Ectodermal cell (in vitro differentiated cells): ENCODE measurements at regions not wholly inside any gene's neighbourhood (a gene's known extent, or its start where the extent isn't known, plus 50 kb on each side); places are given as distances from the start of the nearest gene placed in this dataset.

ENCODE experiments used
- H3K27ac ChIP-seq: 2 replicates; pipeline ENCODE4 v1.7.0; 2013; ENCODE audit warnings: mild to moderate bottlenecking, low read depth, low read length; ENCODE audit not compliant: insufficient read depth, poor library complexity, severe bottlenecking
- H3K27me3 ChIP-seq: 2 replicates; pipeline ENCODE4 v1.7.0; 2013; ENCODE audit warnings: mild to moderate bottlenecking, low read length; ENCODE audit not compliant: insufficient read depth, control insufficient read depth, poor library complexity, severe bottlenecking
- H3K36me3 ChIP-seq: one replicate; pipeline ENCODE4 v1.7.0; 2013; ENCODE audit warnings: low read length; ENCODE audit not compliant: control insufficient read depth, insufficient read depth
- H3K4me1 ChIP-seq: one replicate; pipeline ENCODE4 v1.7.0; 2013; ENCODE audit warnings: low read length; ENCODE audit not compliant: control insufficient read depth, insufficient read depth
- H3K4me3 ChIP-seq: 2 replicates; pipeline ENCODE4 v1.7.0; 2013; ENCODE audit warnings: low read depth, low read length, control low read depth; ENCODE audit not compliant: insufficient read depth
- H3K9me3 ChIP-seq: 2 replicates; pipeline ENCODE4 v1.7.0; 2013; ENCODE audit warnings: mild to moderate bottlenecking, low read length, moderate library complexity; ENCODE audit not compliant: control insufficient read depth
- WGBS, 2 experiments: methylation state at CpG; one replicate each; pipeline ENCODE4 v1.1.7; 2013; ENCODE audit warnings: missing lambda C conversion rate in 2 of 2; 5-methylcytosine and 5-hydroxymethylcytosine counted together

DNA sequence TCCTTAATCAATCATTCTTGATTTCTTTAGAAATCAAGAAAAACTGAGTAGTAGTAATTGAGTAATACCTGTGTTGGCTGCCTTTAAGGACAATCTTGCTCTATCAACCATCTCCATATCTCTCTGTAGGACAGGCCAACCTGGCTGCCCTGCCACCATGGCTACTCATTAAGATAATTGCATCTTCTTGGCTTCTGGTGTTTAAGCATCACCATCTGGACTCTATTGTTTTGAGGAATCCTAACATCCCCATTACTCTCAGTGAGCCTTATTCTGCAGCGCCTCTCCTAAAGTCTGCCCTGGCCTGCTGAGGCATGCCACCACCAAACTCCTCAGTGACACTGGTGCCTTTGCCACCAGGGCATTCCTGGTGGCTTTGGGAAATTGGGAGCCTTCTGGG, 442.6 kb upstream of the ZNF507 start:
- no peaks in the 10 kb centered on the region for H3K36me3 ChIP-seq
- H3K27ac ChIP-seq, result no peak overlapping the region
- no peak overlapping the region for H3K4me3 ChIP-seq
- H3K4me1 ChIP-seq, result no peaks in the 10 kb centered on the region
- no peaks in the 10 kb centered on the region for H3K9me3 ChIP-seq
- no peaks in the 10 kb centered on the region for H3K27me3 ChIP-seq
- 87 to 100% methylated on average over 1 of the region's 1 CpG for WGBS, 2 experiments

DNA sequence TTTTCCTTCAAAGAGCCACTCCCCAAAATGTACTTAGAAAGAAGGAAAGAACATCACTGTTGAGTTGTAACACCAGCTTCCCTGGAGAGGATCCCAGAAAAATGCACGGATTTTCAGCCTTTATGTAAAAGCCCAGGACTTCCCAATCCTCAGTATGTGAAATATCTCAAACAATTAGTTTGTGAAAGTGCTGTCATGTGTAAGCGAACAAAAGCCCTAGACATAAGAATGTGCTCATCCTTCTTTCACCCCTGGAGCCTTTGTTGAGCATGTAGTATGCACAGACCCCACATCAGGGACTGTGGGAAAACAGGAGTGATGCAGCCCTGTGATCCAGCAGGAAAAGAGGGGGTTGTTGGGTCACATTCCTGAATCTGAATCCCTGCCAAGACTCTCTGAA, 441.4 kb upstream of the ZNF507 start:
- no peaks in the 10 kb centered on the region for H3K4me1 ChIP-seq
- no peak overlapping the region for H3K27ac ChIP-seq
- H3K9me3 ChIP-seq, result no peaks in the 10 kb centered on the region
- WGBS, 2 experiments, result 68 to 69% methylated on average over 2 of the region's 2 CpGs
- H3K27me3 ChIP-seq, result no peaks in the 10 kb centered on the region
- no peak overlapping the region for H3K4me3 ChIP-seq
- H3K36me3 ChIP-seq, result no peaks in the 10 kb centered on the region

DNA sequence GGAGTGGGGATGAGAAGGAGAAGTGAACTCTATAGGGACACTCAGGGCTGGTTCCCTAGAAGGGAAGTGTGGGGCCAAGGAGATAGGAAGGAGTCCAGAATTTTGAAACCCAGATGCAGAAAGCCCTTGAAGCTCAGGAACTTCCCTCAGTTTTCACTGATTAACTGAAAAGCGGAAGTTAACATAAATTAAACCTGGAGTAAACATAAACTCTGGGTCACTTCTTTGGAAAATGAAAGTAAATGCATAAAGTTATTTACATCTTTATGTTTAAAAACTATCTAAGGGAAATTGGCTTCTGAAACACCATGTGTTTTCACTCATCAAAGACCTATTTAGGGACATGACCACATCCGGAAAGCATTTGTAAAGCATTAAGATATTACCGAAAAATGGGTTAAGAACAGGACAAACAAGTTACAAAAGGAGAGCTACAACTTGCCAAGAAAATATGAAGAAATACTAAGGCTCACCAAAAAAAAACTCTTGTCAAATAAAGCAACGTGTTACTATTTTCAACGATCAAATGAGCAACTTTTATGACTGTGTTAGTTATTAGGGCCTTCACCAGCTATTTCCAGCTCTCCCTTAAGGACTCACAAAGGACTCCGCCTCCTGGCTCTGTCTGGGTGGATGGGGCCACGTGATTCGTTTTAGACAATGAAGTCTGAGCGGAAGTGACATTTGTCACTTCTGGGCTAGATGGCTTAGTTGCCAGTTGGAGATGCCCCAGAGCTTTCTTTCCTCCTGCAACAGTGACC, 439.1 kb upstream of the ZNF507 start:
- Histone ChIP-seq H3K36me3 (no peaks in the 10 kb centered on the region), H3K9me3 (no peaks in the 10 kb centered on the region), H3K4me1 (no peaks in the 10 kb centered on the region), H3K27me3 (no peaks in the 10 kb centered on the region), H3K27ac (no peak overlapping the region), H3K4me3 (no peak overlapping the region)
- 93 to 94% methylated on average over 9 of the region's 9 CpGs for WGBS, 2 experiments

DNA sequence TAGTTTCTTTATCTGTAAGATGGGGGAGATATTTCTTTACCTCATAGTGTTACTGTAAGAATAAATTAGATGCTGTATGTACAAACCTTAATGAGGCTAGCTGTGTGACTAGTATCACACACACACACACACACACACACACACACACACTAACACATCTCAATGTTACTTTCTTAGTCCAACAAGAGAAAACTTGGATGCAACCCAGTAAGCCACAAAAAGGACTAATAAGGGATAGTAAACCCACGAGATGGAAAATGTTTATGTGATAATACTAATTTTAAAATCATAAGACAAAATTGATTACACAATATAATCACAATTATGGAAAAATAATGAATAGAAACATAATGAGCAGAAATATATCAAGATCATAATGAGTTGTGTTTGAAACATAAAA, 437.7 kb upstream of the ZNF507 start:
- Histone ChIP-seq H3K4me1 (no peaks in the 10 kb centered on the region), H3K36me3 (no peaks in the 10 kb centered on the region), H3K4me3 (no peak overlapping the region), H3K27me3 (no peaks in the 10 kb centered on the region), H3K27ac (no peak overlapping the region), H3K9me3 (no peaks in the 10 kb centered on the region)
- no CpG with 5 or more reads among the region's 1 CpG for WGBS, 2 experiments

DNA sequence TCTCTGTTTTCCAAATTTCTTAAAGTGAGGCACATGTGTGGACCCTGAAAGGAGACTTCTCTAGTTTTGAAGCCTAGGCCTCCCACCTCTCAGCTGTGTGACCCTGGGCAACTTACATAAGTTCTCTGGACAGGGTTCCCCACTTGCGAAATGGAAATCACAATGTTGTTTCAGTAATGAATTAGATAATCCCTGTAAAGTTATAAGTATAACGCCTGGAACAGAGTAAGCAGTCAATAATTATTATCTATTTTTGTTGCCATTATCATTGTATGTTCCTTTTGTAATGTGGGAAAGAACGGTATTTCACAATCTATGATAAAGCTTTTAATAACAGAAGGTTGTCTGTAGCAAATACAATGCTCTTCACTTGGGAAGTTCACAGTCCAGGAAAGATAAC, 437.3 kb upstream of the ZNF507 start:
- WGBS, 2 experiments, result 90 to 94% methylated on average over 1 to 3 of the region's 3 CpGs
- Histone ChIP-seq H3K27me3 (no peaks in the 10 kb centered on the region), H3K27ac (no peak overlapping the region), H3K36me3 (no peaks in the 10 kb centered on the region), H3K4me3 (no peak overlapping the region), H3K4me1 (no peaks in the 10 kb centered on the region), H3K9me3 (no peaks in the 10 kb centered on the region)

DNA sequence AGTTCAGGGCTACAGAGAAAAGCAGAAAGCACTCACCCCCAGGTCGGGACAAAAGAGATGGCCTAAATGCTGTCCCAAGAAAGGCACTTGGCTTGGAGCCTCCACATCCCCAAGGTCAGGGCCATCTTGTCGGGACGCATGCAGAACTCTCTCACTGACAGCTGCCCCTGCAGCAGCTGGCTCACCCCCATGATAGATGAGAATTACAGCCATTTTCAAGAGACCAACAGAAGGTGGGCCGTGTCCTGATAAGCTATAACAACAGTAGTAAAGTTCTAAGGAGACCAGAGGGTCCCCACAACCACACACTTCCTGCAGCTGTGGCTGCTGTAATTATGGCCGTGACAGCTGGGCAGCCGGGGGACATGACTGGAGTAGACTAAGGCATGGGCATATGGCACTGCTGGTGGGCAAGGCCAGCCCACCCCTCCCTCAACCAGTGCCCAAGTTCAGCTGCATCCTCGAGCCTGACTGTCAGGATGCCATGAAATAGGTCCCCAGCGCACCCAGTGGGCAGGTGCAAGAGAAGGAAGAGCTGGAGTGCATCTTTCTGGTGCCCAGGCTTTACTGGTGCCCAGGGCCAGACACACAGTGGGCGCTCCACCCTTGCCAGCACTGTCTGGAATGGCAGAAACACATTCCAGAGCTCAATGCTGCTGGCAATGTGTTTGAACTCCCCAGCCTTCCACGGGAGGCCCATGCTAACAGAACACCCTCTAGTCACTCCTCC, 436.7 kb upstream of the ZNF507 start:
- no peaks in the 10 kb centered on the region for H3K27me3 ChIP-seq
- 90 to 94% methylated on average over 10 of the region's 10 CpGs for WGBS, 2 experiments
- H3K36me3 ChIP-seq, result no peaks in the 10 kb centered on the region
- H3K4me3 ChIP-seq, result no peak overlapping the region
- H3K9me3 ChIP-seq, result no peaks in the 10 kb centered on the region
- H3K4me1 ChIP-seq, result no peaks in the 10 kb centered on the region
- H3K27ac ChIP-seq, result no peak overlapping the region

DNA sequence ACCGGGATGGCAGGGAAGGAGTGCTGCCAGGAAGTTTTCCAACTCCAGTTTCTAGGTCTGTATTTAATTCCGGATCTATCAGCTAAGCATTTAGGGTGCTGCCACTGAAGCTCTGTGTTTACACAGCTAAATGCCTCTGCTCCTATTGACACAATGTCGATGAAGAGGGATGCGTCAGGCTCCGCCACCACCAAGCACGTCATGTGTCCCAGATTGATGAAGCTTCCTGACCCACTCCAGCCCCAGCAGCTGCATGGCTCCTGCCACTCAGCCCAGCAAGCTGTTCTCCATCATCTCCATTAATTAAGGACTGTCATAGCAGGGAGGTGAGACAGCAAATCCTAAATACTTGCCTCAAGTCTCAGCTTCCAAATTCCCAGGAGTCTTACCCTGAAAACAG, 435.2 kb upstream of the ZNF507 start:
- Histone ChIP-seq H3K27ac (no peak overlapping the region), H3K4me3 (no peak overlapping the region), H3K4me1 (no peaks in the 10 kb centered on the region), H3K27me3 (no peaks in the 10 kb centered on the region), H3K36me3 (no peaks in the 10 kb centered on the region), H3K9me3 (no peaks in the 10 kb centered on the region)
- 86 to 87% methylated on average over 6 of the region's 6 CpGs for WGBS, 2 experiments

DNA sequence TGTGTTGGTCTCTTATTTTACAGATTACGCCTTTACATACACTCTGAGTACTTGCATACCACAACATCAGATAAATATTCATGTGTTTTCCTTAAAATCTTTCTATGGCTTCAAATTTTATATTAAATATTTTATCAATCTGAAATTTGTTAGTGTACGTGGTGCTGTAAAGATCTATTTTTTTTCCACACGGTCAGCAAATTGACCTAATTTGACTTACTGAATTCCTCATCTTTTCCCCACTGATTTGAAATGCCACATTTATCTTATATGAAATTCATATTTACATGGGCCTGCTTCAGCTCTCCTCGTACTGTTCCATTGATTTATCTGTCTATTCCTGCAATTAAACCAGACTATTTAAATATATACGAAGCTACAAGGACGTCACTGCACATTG, 433.8 kb upstream of the ZNF507 start:
- no peaks in the 10 kb centered on the region for H3K36me3 ChIP-seq
- H3K27ac ChIP-seq, result no peak overlapping the region
- H3K9me3 ChIP-seq, result no peaks in the 10 kb centered on the region
- 91 to 96% methylated on average over 5 to 6 of the region's 6 CpGs for WGBS, 2 experiments
- no peaks in the 10 kb centered on the region for H3K27me3 ChIP-seq
- H3K4me1 ChIP-seq, result no peaks in the 10 kb centered on the region
- no peak overlapping the region for H3K4me3 ChIP-seq

DNA sequence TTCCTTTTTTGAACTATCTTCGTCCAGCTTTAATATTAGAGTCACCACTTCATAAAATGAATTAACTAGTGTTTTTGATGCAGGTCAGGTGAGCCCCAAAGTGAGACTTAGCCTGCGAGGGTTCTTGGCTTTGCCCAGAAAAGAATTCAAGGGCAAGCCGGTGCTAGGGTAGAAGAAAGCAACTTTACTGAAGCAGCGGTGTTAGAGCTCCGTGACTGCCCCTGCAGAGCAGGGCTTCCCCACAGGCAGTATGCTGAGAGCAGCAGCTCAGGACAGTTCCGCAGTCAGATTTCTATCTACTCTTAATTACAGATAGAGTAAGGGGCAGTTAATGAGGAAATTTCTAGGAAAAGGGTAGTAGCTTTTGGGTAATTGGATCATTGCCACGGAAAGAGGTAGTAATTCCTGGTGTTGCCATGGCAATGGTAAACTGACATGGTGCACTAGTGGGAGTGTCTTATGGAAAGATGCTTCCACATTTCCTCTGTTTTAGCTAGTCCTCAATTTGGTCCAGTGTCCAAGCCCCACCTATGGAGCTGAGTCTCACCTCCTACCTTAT, 432.2 kb upstream of the ZNF507 start:
- Histone ChIP-seq H3K27ac (no peak overlapping the region), H3K4me1 (no peaks in the 10 kb centered on the region), H3K4me3 (no peak overlapping the region), H3K9me3 (no peaks in the 10 kb centered on the region), H3K36me3 (no peaks in the 10 kb centered on the region), H3K27me3 (no peaks in the 10 kb centered on the region)
- WGBS, 2 experiments, result 57 to 71% methylated on average over 7 of the region's 7 CpGs

DNA sequence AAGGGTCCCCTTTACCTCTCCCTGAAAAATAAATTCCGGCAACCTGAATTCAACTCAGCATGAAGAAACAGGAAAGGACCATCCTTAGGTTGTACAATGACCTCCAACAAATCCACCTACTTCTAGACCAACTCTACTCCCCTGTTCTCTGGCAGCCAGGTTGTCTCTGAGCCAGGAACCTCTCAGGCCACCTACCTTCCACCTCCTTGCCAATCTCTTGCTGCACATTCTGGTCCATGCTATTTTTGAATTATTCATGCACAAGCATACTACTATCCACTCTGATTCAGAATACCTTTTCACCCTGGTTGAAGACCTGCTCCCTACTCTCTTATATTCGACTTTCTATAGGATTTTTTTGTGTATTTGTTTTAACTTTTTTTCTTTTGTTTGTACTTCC, 415.0 kb upstream of the ZNF507 start:
- H3K4me3 ChIP-seq, result no peak overlapping the region
- WGBS, 2 experiments, result 86 to 100% methylated on average over 1 of the region's 2 CpGs
- no peaks in the 10 kb centered on the region for H3K4me1 ChIP-seq
- H3K9me3 ChIP-seq, result no peaks in the 10 kb centered on the region
- no peaks in the 10 kb centered on the region for H3K36me3 ChIP-seq
- H3K27me3 ChIP-seq, result no peaks in the 10 kb centered on the region
- no peak overlapping the region for H3K27ac ChIP-seq
